Transverse colon (tissue), 4 donors: ENCODE measurements at regions not wholly inside any gene's neighbourhood (a gene's known extent, or its start where the extent isn't known, plus 50 kb on each side); places are given as distances from the start of the nearest gene placed in this dataset.

Source experiments
- DNase-seq: peaks from one replicate; pipeline ENCODE4 v3.0.0-alpha.2; 2019
- H3K27ac ChIP-seq, 4 donors: fragments of 200-600 bp; sonication (generic); 2 replicates each; pipeline ENCODE4 v1.5.1; 2016 to 2018; ENCODE audit warnings: inconsistent platforms in 4 of 4
- H3K27me3 ChIP-seq: fragments of 200-600 bp; sonication (generic); 2 replicates; pipeline ENCODE4 v1.5.1; 2017; ENCODE audit warnings: inconsistent platforms
- H3K36me3 ChIP-seq, 4 donors: fragments of 200-600 bp; sonication (generic); 2 replicates each; pipeline ENCODE4 v1.5.1; 2017 to 2019; ENCODE audit warnings: inconsistent platforms in 4 of 4
- H3K4me1 ChIP-seq, 4 donors: fragments of 200-600 bp; sonication (generic); 2 replicates each; pipeline ENCODE4 v1.5.1; 2017 to 2020; ENCODE audit warnings: inconsistent platforms in 4 of 4
- H3K4me3 ChIP-seq, 4 donors: fragments of 200-600 bp; sonication (generic); 1 replicate in 1 of 4; 2 replicates in 3 of 4; pipeline versions ENCODE4 v1.5.1 to v1.6.1; 2017 to 2019; ENCODE audit warnings: inconsistent platforms in 4 of 4
- H3K9me3 ChIP-seq, 2 donors: fragments of 200-600 bp; sonication (generic); 2 replicates each; pipeline ENCODE4 v1.5.1; 2017 to 2019; ENCODE audit warnings: inconsistent platforms in 2 of 2
- CTCF ChIP-seq, 5 experiments: fragments of 200-600 bp in 3 of 5; fragments of 450-650 bp in 2 of 5; sonication (generic) in 3 of 5; IDR thresholded peaks; 1 replicate in 2 of 5; 2 replicates in 3 of 5; pipeline ENCODE4 v1.5.1; 2016 to 2017; ENCODE audit warnings: antibody characterized with exemption in 5 of 5, inconsistent platforms in 3 of 5, mild to moderate bottlenecking in 2 of 5, moderate library complexity in 1 of 5
- EP300 ChIP-seq: sonication (generic); formaldehyde crosslinking; IDR thresholded peaks from one replicate; pipeline ENCODE4 v1.6.1; 2017; ENCODE audit warnings: antibody characterized with exemption, low read depth
- POLR2A ChIP-seq: fragments of 450-650 bp; IDR thresholded peaks from one replicate; pipeline ENCODE4 v1.6.1; 2016; ENCODE audit warnings: antibody characterized with exemption, mild to moderate bottlenecking, moderate library complexity
- POLR2AphosphoS5 ChIP-seq, 3 donors: sonication (generic); formaldehyde crosslinking; IDR thresholded peaks; one replicate each; pipeline ENCODE4 v1.6.1; 2016; ENCODE audit warnings: antibody characterized with exemption in 3 of 3
- WGBS, 2 donors: methylation state at CpG; one replicate each; pipeline ENCODE4 v1.1.5; 2018; ENCODE audit warnings: low coverage in 1 of 2; 5-methylcytosine and 5-hydroxymethylcytosine counted together
- in situ Hi-C, 4 donors: fragments of 200-750 bp; cut with MboI; loops; one replicate each; pipeline versions ENCODE4 v1.15.0 to v1.15.1; 2017; ENCODE audit warnings: low sequenced_read_pairs in 3 of 4, low pct_ligation_motif_present in 1 of 4, low pct_unique_long_range_greater_than_20kb in 1 of 4
- intact Hi-C: fragments of 100-400 bp; cut with DNase I; formaldehyde crosslinking; loops from one replicate; pipeline ENCODE4 v1.15.1; 2023; ENCODE audit warnings: low total_unique reads

DNA sequence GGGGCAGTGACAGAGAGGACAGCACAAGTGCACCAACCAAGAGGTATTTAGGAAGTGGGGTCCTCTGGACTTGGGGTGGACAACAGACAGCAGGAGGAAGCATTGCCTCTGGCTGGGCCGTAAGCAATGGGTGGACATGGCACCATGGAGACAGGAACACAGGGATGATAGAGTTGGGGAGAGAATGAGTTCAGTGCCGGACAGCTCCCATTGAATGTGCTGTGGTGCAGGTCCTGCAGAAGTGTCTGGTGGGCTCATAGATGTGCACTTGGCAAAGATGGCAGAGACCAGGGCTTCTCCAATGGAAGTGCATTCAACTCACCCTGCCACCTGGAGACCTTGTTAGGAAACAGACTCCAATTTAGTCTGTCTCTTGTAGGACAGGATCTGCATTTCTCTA, 341.5 kb upstream of the ZMIZ1 start:
- WGBS, 2 donors = 84 to 100% methylated on average over 1 to 2 of the region's 2 CpGs
- TF ChIP-seq POLR2AphosphoS5 (IDR thresholded peaks at IDR 0.05) (no peak), CTCF (IDR thresholded peaks at IDR 0.05) (no peak), POLR2A (no peak), EP300 (no peak)
- no peaks in the 10 kb centered on the region for H3K9me3 ChIP-seq
- no peak overlapping the region for H3K4me3 ChIP-seq
- peaks cover 5% of the 10 kb centered on the region for H3K27me3 ChIP-seq
- H3K4me1 ChIP-seq = no peaks in the 10 kb centered on the region
- DNase-seq = no peak
- in situ Hi-C loops (no loop called here), intact Hi-C loops (no loop called here)
- no peaks in the 10 kb centered on the region for H3K36me3 ChIP-seq
- no peak overlapping the region for H3K27ac ChIP-seq

GRCh38 chr10:78727728-78728127, 341.0 kb upstream of the ZMIZ1 start:
- TF ChIP-seq POLR2AphosphoS5 (IDR thresholded peaks at IDR 0.05) (no peak), EP300 (no peak), CTCF (IDR thresholded peaks at IDR 0.05) (no peak), POLR2A (no peak)
- 43 to 56% methylated on average over 3 of the region's 3 CpGs for WGBS, 2 donors
- intact Hi-C loops (no loop called here), in situ Hi-C loops (no loop called here)
- peaks cover 5% of the 10 kb centered on the region for H3K27me3 ChIP-seq
- DNase-seq = no peak
- H3K9me3 ChIP-seq = no peaks in the 10 kb centered on the region
- no peaks in the 10 kb centered on the region for H3K36me3 ChIP-seq
- H3K27ac ChIP-seq = no peak overlapping the region
- no peak overlapping the region for H3K4me3 ChIP-seq
- no peaks in the 10 kb centered on the region for H3K4me1 ChIP-seq

DNA sequence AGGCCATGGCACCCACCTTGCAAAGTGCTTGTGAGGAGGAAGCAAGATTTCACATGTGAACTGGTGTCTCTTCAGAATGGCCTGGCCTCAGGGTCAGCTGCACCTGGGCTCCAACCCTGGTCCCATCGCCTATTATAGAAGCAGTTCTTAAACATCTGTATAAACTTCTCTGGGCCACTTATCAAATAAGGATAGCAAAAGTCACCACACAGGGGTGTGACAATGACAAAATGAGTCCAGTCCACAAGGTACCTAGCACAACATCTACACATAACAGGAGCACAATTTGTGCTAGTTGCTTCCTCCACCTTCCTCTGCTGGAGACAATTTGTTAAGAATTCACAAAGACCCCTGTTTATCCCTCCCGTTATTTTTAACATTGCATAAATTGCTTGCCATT, 340.6 kb upstream of the ZMIZ1 start:
- Histone ChIP-seq H3K4me3 (no peak overlapping the region), H3K36me3 (no peaks in the 10 kb centered on the region), H3K4me1 (no peaks in the 10 kb centered on the region), H3K27me3 (peaks cover 5% of the 10 kb centered on the region), H3K27ac (no peak overlapping the region), H3K9me3 (no peaks in the 10 kb centered on the region)
- in situ Hi-C loops (no loop called here), intact Hi-C loops (no loop called here)
- WGBS, 2 donors = 91 to 100% methylated on average over 1 to 2 of the region's 2 CpGs
- TF ChIP-seq EP300 = no peak
- TF ChIP-seq CTCF (IDR thresholded peaks at IDR 0.05) = no peak
- TF ChIP-seq POLR2AphosphoS5 (IDR thresholded peaks at IDR 0.05) = no peak
- no peak for TF ChIP-seq POLR2A
- DNase-seq = no peak

DNA sequence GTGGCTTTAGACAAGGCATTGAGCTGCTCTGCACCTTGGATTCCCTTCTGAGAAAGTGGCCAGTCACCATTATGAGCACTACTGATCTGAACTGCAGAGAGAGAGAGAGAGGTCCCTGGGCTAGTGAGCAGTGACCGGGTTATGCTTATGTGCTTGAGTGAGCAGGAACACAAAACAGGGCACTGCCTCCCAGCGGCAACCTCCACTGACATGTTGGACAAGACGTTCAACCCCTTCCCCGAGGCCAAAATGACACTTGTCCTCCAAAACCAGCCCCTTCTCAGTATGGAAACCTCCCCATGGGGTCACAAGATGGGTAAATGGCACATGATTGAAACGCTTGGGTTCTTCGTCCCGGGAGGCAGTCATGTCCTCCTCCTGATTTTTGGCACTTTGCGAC, 339.4 kb upstream of the ZMIZ1 start:
- 85 to 100% methylated on average over 1 to 8 of the region's 8 CpGs for WGBS, 2 donors
- intact Hi-C loops (no loop called here), in situ Hi-C loops (no loop called here)
- no peak for DNase-seq
- TF ChIP-seq POLR2A (no peak), POLR2AphosphoS5 (IDR thresholded peaks at IDR 0.05) (no peak), CTCF (IDR thresholded peaks at IDR 0.05) (no peak)
- no peak overlapping the region for H3K27ac ChIP-seq
- H3K27me3 ChIP-seq = peaks cover 3% of the 10 kb centered on the region
- no peak overlapping the region for H3K4me3 ChIP-seq
- H3K36me3 ChIP-seq = no peaks in the 10 kb centered on the region
- H3K9me3 ChIP-seq = no peaks in the 10 kb centered on the region
- no peaks in the 10 kb centered on the region for H3K4me1 ChIP-seq
